Effector memory CD8-positive, alpha-beta T cell (primary cell): ENCODE measurements at regions not wholly inside any gene's neighbourhood (a gene's known extent, or its start where the extent isn't known, plus 50 kb on each side); places are given as distances from the start of the nearest gene placed in this dataset.
"Not testable (repeated sequence)": the region's sequence is repeated elsewhere in the genome, so short reads cannot be mapped to it uniquely, and the experiment has no call there.

Source experiments
- ATAC-seq: fragments of 150-1000 bp; cut with Tn5 transposase; replicated peaks from 2 replicates; pipeline ENCODE4 v1.10.0; 2021; ENCODE audit warnings: mild to moderate bottlenecking, moderate library complexity
- DNase-seq, 3 experiments: peaks; one replicate each; pipeline ENCODE4 v3.0.0; 2021
- H3K27ac Mint-ChIP-seq, 2 donors: one replicate each; pipeline ENCODE4 v1.8.0; 2022; ENCODE audit warnings: mild to moderate bottlenecking in 2 of 2, mixed read lengths in 2 of 2, moderate library complexity in 2 of 2
- H3K27me3 Mint-ChIP-seq, 2 donors: one replicate each; pipeline ENCODE4 v1.8.0; 2022; ENCODE audit warnings: mixed read lengths in 2 of 2
- H3K36me3 Mint-ChIP-seq: one replicate; pipeline ENCODE4 v1.8.0; 2022; ENCODE audit warnings: mild to moderate bottlenecking, moderate library complexity, mixed read lengths; ENCODE audit not compliant: insufficient read depth
- H3K4me1 Mint-ChIP-seq, 2 donors: one replicate each; pipeline ENCODE4 v1.8.0; 2022; ENCODE audit warnings: low read depth in 2 of 2, mixed read lengths in 2 of 2
- H3K4me3 Mint-ChIP-seq, 2 donors: one replicate each; pipeline ENCODE4 v1.8.0; 2022; ENCODE audit warnings: mild to moderate bottlenecking in 2 of 2, mixed read lengths in 2 of 2, moderate library complexity in 2 of 2
- H3K9me3 Mint-ChIP-seq, 2 donors: one replicate each; pipeline ENCODE4 v1.8.0; 2022; ENCODE audit warnings: mixed read lengths in 2 of 2

GRCh38 chrY:26167332-26167731 is 545.4 kb downstream of the CDY1 start:
- not testable (repeated sequence) for DNase-seq, ATAC-seq, H3K27me3 Mint-ChIP-seq, H3K4me3 Mint-ChIP-seq, H3K36me3 Mint-ChIP-seq, H3K4me1 Mint-ChIP-seq, H3K9me3 Mint-ChIP-seq, H3K27ac Mint-ChIP-seq

GRCh38 chrY:26179326-26179725 is 557.4 kb downstream of the CDY1 start:
- H3K4me3 Mint-ChIP-seq, DNase-seq, H3K27me3 Mint-ChIP-seq, H3K36me3 Mint-ChIP-seq, H3K4me1 Mint-ChIP-seq, H3K27ac Mint-ChIP-seq, H3K9me3 Mint-ChIP-seq, ATAC-seq: not testable (repeated sequence)

DNA sequence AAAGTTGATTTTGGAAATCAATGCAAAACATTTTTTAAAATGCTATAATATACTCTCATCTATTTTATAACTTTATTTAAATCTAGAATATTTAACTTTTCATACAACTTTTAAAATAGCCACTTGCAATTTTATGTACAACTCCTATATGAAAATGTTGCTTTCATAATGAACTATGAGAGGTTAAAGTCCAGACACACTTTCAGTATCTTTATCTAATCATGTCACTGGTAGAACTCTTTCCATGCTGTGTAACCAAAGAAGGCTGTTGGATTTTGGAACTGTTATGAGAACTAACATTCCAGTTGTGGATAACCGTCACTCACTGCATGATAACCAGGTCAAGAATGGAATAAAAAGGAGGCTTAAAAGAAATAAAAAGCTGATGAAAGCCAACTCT is 603.1 kb downstream of the CDY1 start:
- not testable (repeated sequence) for H3K4me3 Mint-ChIP-seq

DNA sequence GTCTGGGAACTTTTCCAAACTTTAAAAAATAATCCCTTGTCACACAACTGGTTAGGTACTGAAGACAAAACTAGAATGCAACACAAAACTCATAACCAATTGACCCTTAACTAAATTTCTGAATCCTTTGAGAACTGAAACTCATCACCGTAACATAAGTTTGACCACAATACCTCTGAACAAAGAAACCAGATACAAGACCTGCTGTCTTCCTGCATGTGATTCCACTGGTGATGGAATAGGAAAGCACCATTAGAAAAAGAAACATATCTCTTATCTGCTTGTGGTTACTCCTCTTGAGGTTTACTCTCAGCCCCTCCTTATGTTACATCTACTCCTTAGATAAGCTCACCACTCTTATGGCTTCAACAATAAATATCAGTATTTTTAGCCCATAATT is 603.6 kb downstream of the CDY1 start:
- not testable (repeated sequence) for H3K36me3 Mint-ChIP-seq, H3K9me3 Mint-ChIP-seq, DNase-seq, H3K4me1 Mint-ChIP-seq, H3K27me3 Mint-ChIP-seq, H3K27ac Mint-ChIP-seq, H3K4me3 Mint-ChIP-seq, ATAC-seq

More for the DNA sequence above, 603.1 kb downstream of the CDY1 start:
- H3K27ac Mint-ChIP-seq, H3K9me3 Mint-ChIP-seq, DNase-seq, H3K4me1 Mint-ChIP-seq, H3K27me3 Mint-ChIP-seq, H3K36me3 Mint-ChIP-seq, ATAC-seq: not testable (repeated sequence)

DNA sequence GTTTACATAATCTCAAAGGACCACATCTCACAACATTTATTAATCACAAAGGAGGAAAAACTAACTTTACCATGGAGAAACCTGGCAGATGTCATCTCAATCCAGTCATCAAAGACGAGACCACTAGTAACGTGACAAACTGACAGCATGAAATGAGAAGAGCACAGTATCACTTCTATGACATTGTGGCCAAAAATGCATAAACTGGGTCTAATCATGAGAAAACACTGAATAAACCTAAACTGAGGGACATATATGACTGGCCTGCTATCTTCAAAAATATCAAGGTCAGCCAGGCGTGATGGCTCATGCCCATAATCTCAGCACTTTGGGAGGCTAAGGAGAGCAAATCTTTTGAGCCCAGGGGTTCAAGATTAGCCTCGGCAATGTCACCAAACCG is 619.0 kb downstream of the CDY1 start:
- not testable (repeated sequence) for H3K9me3 Mint-ChIP-seq, H3K27ac Mint-ChIP-seq, H3K4me3 Mint-ChIP-seq, DNase-seq, H3K4me1 Mint-ChIP-seq, ATAC-seq, H3K27me3 Mint-ChIP-seq, H3K36me3 Mint-ChIP-seq

GRCh38 chrY:26254262-26254661 is 632.3 kb downstream of the CDY1 start:
- not testable (repeated sequence) for ATAC-seq, DNase-seq, H3K27me3 Mint-ChIP-seq, H3K27ac Mint-ChIP-seq, H3K4me3 Mint-ChIP-seq, H3K36me3 Mint-ChIP-seq, H3K9me3 Mint-ChIP-seq, H3K4me1 Mint-ChIP-seq

DNA sequence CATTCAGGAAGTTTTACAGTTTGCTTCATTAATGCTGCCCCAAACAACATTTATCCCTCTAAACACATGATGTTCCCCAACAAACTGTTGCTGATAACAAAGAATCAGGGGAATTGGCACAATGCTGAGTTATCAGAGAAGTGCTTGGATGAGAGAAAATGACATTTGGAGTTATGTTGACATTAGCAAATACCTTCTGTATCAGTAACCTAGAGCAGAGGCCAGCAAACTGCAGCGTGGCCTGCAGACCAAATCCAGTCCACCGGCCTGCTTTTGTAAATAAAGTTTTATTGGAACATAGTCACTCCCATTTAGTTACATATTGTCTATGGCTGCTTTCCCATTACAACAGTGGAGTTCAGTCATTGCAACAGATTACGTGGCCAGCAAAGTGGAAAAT is 643.5 kb downstream of the CDY1 start:
- H3K4me1 Mint-ChIP-seq, H3K36me3 Mint-ChIP-seq, DNase-seq, H3K4me3 Mint-ChIP-seq, ATAC-seq, H3K27me3 Mint-ChIP-seq, H3K9me3 Mint-ChIP-seq, H3K27ac Mint-ChIP-seq: not testable (repeated sequence)

DNA sequence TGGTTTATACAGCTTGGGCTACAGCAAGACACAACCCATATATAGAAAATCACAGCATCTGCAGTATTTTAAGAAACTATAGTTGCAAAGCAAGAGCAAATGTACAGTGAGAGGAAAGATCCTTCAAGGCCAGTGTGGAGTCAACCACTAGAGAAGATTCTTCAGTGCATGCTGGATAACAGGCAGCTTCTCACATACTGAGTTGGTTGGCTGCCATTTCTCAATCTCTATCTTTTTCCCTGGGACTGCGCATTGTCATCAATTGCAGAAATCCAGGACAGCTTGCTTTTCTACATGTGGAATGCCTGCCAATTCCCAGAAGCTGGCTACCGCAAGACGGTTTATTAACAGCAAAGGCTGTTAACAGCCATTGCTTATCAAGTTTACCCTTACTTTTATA is 646.5 kb downstream of the CDY1 start:
- not testable (repeated sequence) for H3K4me1 Mint-ChIP-seq, H3K36me3 Mint-ChIP-seq, H3K27ac Mint-ChIP-seq, DNase-seq, H3K9me3 Mint-ChIP-seq, ATAC-seq, H3K4me3 Mint-ChIP-seq, H3K27me3 Mint-ChIP-seq

DNA sequence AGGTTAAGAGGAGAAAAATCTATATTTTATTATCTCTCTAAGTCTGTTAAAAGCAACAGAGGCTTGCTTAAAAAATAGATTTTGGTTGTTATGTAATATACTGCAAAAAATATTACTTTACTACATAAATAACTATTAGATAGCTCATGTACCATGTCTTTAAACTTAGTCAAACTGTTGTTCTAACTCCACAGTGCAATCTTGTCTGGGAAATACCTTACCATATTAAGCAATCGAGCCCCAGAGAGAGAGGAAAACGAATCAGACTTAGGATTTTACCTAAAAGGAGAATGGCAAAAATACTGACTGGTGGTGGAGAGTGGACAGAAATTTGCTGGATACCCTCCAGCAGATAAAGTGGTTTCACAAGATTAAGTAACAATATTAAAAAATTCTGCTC is 647.0 kb downstream of the CDY1 start:
- not testable (repeated sequence) for H3K36me3 Mint-ChIP-seq, H3K4me3 Mint-ChIP-seq, DNase-seq, H3K4me1 Mint-ChIP-seq, H3K27me3 Mint-ChIP-seq, ATAC-seq, H3K9me3 Mint-ChIP-seq, H3K27ac Mint-ChIP-seq

- DNase-seq, H3K4me1 Mint-ChIP-seq, ATAC-seq, H3K4me3 Mint-ChIP-seq, H3K27me3 Mint-ChIP-seq, H3K36me3 Mint-ChIP-seq, H3K9me3 Mint-ChIP-seq, H3K27ac Mint-ChIP-seq: not testable (repeated sequence)
Observed at GRCh38 chrY:26273089-26273488, 651.2 kb downstream of the CDY1 start.

DNA sequence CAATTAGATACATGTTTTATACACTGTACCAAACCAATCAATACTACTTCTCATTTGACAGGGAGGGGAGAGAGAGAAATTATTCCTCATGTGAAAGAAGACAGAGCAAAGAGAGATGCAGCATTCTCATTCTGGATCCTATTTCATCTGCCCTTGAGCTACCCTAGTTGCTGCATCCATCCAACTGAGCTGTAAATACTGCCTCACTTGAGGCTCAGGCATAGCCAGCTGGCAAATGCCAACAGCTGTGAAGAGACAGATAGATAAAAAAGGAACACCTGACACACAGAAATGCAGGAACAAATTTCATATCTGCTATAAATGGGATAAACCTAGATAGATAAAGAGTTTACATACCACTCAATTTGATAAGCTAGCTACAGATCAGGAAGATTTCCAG is 684.1 kb downstream of the CDY1 start:
- H3K4me3 Mint-ChIP-seq, H3K27ac Mint-ChIP-seq, ATAC-seq, H3K36me3 Mint-ChIP-seq, H3K9me3 Mint-ChIP-seq, DNase-seq, H3K4me1 Mint-ChIP-seq, H3K27me3 Mint-ChIP-seq: not testable (repeated sequence)

GRCh38 chrY:26306630-26307385 is 684.9 kb downstream of the CDY1 start:
- not testable (repeated sequence) for H3K4me3 Mint-ChIP-seq, H3K9me3 Mint-ChIP-seq

GRCh38 chrY:26308308-26308707 is 686.4 kb downstream of the CDY1 start:
- not testable (repeated sequence) for DNase-seq, H3K36me3 Mint-ChIP-seq, ATAC-seq, H3K27me3 Mint-ChIP-seq, H3K27ac Mint-ChIP-seq, H3K4me1 Mint-ChIP-seq, H3K4me3 Mint-ChIP-seq, H3K9me3 Mint-ChIP-seq

More at GRCh38 chrY:26306630-26307385, 684.9 kb downstream of the CDY1 start:
- ATAC-seq, H3K4me1 Mint-ChIP-seq, H3K27ac Mint-ChIP-seq, DNase-seq, H3K36me3 Mint-ChIP-seq, H3K27me3 Mint-ChIP-seq: not testable (repeated sequence)

- H3K4me1 Mint-ChIP-seq, H3K9me3 Mint-ChIP-seq, H3K27me3 Mint-ChIP-seq, H3K4me3 Mint-ChIP-seq, DNase-seq, H3K36me3 Mint-ChIP-seq, ATAC-seq, H3K27ac Mint-ChIP-seq: not testable (repeated sequence)
Observed at GRCh38 chrY:26315065-26315464, 693.1 kb downstream of the CDY1 start.
